Umbilical cord (tissue), 1 donor: ENCODE measurements at regions not wholly inside any gene's neighbourhood (a gene's known extent, or its start where the extent isn't known, plus 50 kb on each side); places are given as distances from the start of the nearest gene placed in this dataset.

Experiments used
- DNase-seq: peaks from one replicate; pipeline ENCODE4 v3.0.0-alpha.2; 2015; ENCODE audit warnings: low spot score

GRCh38 chr1:235027076-235027861 lies 101.4 kb downstream of the TOMM20 start:
- no peak for DNase-seq

GRCh38 chr1:235025422-235025984 lies 103.1 kb downstream of the TOMM20 start:
- DNase-seq: no peak

- DNase-seq: no peak
Measured at GRCh38 chr1:235024711-235025421, 103.8 kb downstream of the TOMM20 start.

GRCh38 chr1:235023711-235024439 lies 104.8 kb downstream of the TOMM20 start:
- DNase-seq: no peak

GRCh38 chr1:235022981-235023710 lies 105.5 kb downstream of the TOMM20 start:
- DNase-seq: no peak

GRCh38 chr1:235022341-235022980 lies 106.2 kb downstream of the TOMM20 start:
- peak; percentile 62 for DNase-seq

GRCh38 chr1:235021815-235022214 lies 106.8 kb downstream of the TOMM20 start:
- no peak for DNase-seq

- no peak for DNase-seq
Measured at GRCh38 chr1:235021321-235021720, 107.3 kb downstream of the TOMM20 start.

- DNase-seq: no peak
Measured at GRCh38 chr1:235019961-235020360, 108.7 kb downstream of the TOMM20 start.

- DNase-seq: no peak
Measured at GRCh38 chr1:235019471-235019870, 109.2 kb downstream of the TOMM20 start.

- DNase-seq: no peak
Measured at GRCh38 chr1:235018720-235019444, 109.8 kb downstream of the TOMM20 start.

- no peak for DNase-seq
Measured at GRCh38 chr1:235018161-235018560, 110.5 kb downstream of the TOMM20 start.

GRCh38 chr1:235017719-235018118 lies 110.9 kb downstream of the TOMM20 start:
- no peak for DNase-seq

- DNase-seq: no peak
Measured at GRCh38 chr1:235017191-235017590, 111.4 kb downstream of the TOMM20 start.

- DNase-seq: no peak
Measured at GRCh38 chr1:235015291-235015985, 113.2 kb downstream of the TOMM20 start.

GRCh38 chr1:235014756-235015155 lies 113.9 kb downstream of the TOMM20 start:
- DNase-seq: no peak

GRCh38 chr1:235013512-235013911 lies 115.1 kb downstream of the TOMM20 start:
- DNase-seq: no peak

- no peak for DNase-seq
Measured at GRCh38 chr1:235012436-235013210, 116.0 kb downstream of the TOMM20 start.
